IMR-90 (cell line): ENCODE measurements at regions not wholly inside any gene's neighbourhood (a gene's known extent, or its start where the extent isn't known, plus 50 kb on each side); places are given as distances from the start of the nearest gene placed in this dataset.

ENCODE experiments used
- BHLHE40 ChIP-seq: fragments of 150-350 bp; IDR thresholded peaks from 2 replicates; pipeline ENCODE4 v1.6.1; 2016; ENCODE audit warnings: mild to moderate bottlenecking, low read depth, low read length
- CEBPB ChIP-seq: IDR thresholded peaks from 2 replicates; pipeline ENCODE4 v1.6.1; 2012; ENCODE audit warnings: low read depth, low read length, improper control_type of control experiment
- MAFK ChIP-seq: IDR thresholded peaks from 2 replicates; pipeline ENCODE4 v1.6.1; 2012; ENCODE audit warnings: low read depth, low read length, improper control_type of control experiment
- POLR2A ChIP-seq: IDR thresholded peaks from 2 replicates; pipeline ENCODE4 v1.6.1; 2012; ENCODE audit warnings: mild to moderate bottlenecking, low read depth, low read length
- RAD21 ChIP-seq: IDR thresholded peaks from 2 replicates; pipeline ENCODE4 v1.6.1; 2012; ENCODE audit warnings: low read length, improper control_type of control experiment
- RCOR1 ChIP-seq: IDR thresholded peaks from 2 replicates; pipeline ENCODE4 v1.6.1; 2012; ENCODE audit warnings: mild to moderate bottlenecking, low read length, improper control_type of control experiment; ENCODE audit not compliant: insufficient replicate concordance
- RFX5 ChIP-seq: IDR thresholded peaks from 2 replicates; pipeline ENCODE4 v1.8.0; 2012; ENCODE audit warnings: low read depth, mild to moderate bottlenecking, low read length, moderate library complexity
- TF ChIP-seq, protein P1 (sequence below): conservative IDR thresholded peaks from 2 replicates; pipeline ENCODE4 v1.5.1; 2012; ENCODE audit warnings: mild to moderate bottlenecking, low read depth, low read length, improper control_type of control experiment
- TF ChIP-seq, protein P2 (sequence below): fragments of 150-350 bp; IDR thresholded peaks from 2 replicates; pipeline ENCODE4 v1.6.1; 2017; ENCODE audit warnings: mild to moderate bottlenecking, antibody characterized with exemption, low read length, low read depth
- TF ChIP-seq, protein P3 (sequence below): fragments of 150-350 bp; IDR thresholded peaks from 2 replicates; pipeline ENCODE4 v1.6.1; 2016; ENCODE audit warnings: low read depth, mild to moderate bottlenecking, low read length, moderate library complexity, borderline replicate concordance

DNA sequence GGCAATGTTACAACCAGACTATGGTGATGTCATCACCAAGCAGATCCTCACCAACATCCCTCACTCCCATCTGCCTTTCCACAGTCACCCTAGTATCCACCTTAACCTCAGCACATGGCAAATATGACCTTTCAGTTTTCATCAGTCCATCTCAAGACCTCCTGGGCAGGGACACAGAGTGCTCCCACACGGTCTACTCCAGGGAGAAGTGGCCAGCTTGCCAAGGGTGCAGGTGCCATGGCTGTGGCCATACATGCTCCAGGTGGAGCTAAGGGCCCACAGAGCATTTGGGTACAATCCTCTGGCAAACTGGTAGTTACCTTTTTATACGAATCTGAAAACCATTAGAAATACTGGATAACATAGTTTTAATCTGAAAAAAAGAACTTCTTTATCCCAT, 453.1 kb downstream of the ADCYAP1 start:
- TF ChIP-seq POLR2A (no peak), CEBPB (no peak), RAD21 (no peak), BHLHE40 (no peak), RCOR1 (no peak), MAFK (no peak), RFX5 (no peak)
- TF ChIP-seq, protein P1, sequence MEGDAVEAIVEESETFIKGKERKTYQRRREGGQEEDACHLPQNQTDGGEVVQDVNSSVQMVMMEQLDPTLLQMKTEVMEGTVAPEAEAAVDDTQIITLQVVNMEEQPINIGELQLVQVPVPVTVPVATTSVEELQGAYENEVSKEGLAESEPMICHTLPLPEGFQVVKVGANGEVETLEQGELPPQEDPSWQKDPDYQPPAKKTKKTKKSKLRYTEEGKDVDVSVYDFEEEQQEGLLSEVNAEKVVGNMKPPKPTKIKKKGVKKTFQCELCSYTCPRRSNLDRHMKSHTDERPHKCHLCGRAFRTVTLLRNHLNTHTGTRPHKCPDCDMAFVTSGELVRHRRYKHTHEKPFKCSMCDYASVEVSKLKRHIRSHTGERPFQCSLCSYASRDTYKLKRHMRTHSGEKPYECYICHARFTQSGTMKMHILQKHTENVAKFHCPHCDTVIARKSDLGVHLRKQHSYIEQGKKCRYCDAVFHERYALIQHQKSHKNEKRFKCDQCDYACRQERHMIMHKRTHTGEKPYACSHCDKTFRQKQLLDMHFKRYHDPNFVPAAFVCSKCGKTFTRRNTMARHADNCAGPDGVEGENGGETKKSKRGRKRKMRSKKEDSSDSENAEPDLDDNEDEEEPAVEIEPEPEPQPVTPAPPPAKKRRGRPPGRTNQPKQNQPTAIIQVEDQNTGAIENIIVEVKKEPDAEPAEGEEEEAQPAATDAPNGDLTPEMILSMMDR = no peak
- TF ChIP-seq, protein P2, sequence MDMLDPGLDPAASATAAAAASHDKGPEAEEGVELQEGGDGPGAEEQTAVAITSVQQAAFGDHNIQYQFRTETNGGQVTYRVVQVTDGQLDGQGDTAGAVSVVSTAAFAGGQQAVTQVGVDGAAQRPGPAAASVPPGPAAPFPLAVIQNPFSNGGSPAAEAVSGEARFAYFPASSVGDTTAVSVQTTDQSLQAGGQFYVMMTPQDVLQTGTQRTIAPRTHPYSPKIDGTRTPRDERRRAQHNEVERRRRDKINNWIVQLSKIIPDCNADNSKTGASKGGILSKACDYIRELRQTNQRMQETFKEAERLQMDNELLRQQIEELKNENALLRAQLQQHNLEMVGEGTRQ = no peak
- TF ChIP-seq, protein P3, sequence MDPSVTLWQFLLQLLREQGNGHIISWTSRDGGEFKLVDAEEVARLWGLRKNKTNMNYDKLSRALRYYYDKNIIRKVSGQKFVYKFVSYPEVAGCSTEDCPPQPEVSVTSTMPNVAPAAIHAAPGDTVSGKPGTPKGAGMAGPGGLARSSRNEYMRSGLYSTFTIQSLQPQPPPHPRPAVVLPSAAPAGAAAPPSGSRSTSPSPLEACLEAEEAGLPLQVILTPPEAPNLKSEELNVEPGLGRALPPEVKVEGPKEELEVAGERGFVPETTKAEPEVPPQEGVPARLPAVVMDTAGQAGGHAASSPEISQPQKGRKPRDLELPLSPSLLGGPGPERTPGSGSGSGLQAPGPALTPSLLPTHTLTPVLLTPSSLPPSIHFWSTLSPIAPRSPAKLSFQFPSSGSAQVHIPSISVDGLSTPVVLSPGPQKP = no peak
